HEK293T (cell line): ENCODE measurements at regions not wholly inside any gene's neighbourhood (a gene's known extent, or its start where the extent isn't known, plus 50 kb on each side); places are given as distances from the start of the nearest gene placed in this dataset.

Experiments used
- CTCF ChIA-PET: fragments of 350-600 bp; formaldehyde crosslinking; extraction: SDS; loops from one replicate; lab custom pipeline; 2021; ENCODE audit warnings: antibody characterized with exemption, inconsistent platforms; lab: Yijun Ruan, JAX
- POLR2A ChIA-PET: fragments of 350-600 bp; formaldehyde crosslinking; extraction: SDS; loops from one replicate; lab custom pipeline; 2020; ENCODE audit warnings: antibody characterized with exemption, inconsistent platforms; lab: Yijun Ruan, JAX
- DNase-seq: peaks from one replicate; pipeline ENCODE4 v3.0.0; 2012; ENCODE audit warnings: mixed read lengths; ENCODE audit errors: extremely low spot score
- ARNT ChIP-seq: fragments of 450-650 bp; IDR thresholded peaks from 2 replicates; pipeline ENCODE4 v1.6.1; 2017; ENCODE audit warnings: mild to moderate bottlenecking
- BHLHE40 ChIP-seq: fragments of 450-650 bp; IDR thresholded peaks from 2 replicates; pipeline ENCODE4 v1.6.1; 2016; ENCODE audit warnings: mild to moderate bottlenecking, moderate library complexity, borderline replicate concordance
- CTBP1 ChIP-seq: fragments of 450-650 bp; IDR thresholded peaks from 2 replicates; pipeline ENCODE4 v1.6.1; 2016; ENCODE audit warnings: borderline replicate concordance
- ELF4 ChIP-seq: fragments of 450-650 bp; IDR thresholded peaks from 2 replicates; pipeline ENCODE4 v1.6.1; 2017; ENCODE audit warnings: antibody characterized with exemption
- FOXA1 ChIP-seq: fragments of 450-650 bp; IDR thresholded peaks from 2 replicates; pipeline ENCODE4 v1.6.1; 2016; ENCODE audit warnings: mild to moderate bottlenecking
- FOXK2 ChIP-seq: fragments of 450-650 bp; IDR thresholded peaks from 2 replicates; pipeline ENCODE4 v1.6.1; 2016; ENCODE audit warnings: mild to moderate bottlenecking
- FOXM1 ChIP-seq: fragments of 450-650 bp; IDR thresholded peaks from 2 replicates; pipeline ENCODE4 v1.6.1; 2017; ENCODE audit warnings: mild to moderate bottlenecking, borderline replicate concordance
- HDGF ChIP-seq: fragments of 450-650 bp; IDR thresholded peaks from 2 replicates; pipeline ENCODE4 v1.6.1; 2017; ENCODE audit warnings: antibody characterized with exemption, borderline replicate concordance
- L3MBTL2 ChIP-seq: fragments of 450-650 bp; conservative IDR thresholded peaks from 2 replicates; pipeline ENCODE4 v1.6.1; 2016; ENCODE audit warnings: mild to moderate bottlenecking
- LEF1 ChIP-seq: fragments of 450-650 bp; IDR thresholded peaks from 2 replicates; pipeline ENCODE4 v1.6.1; 2017; ENCODE audit warnings: mild to moderate bottlenecking, borderline replicate concordance
- NFRKB ChIP-seq: fragments of 450-650 bp; IDR thresholded peaks from 2 replicates; pipeline ENCODE4 v1.6.1; 2016; ENCODE audit warnings: mild to moderate bottlenecking, moderate library complexity
- SP1 ChIP-seq: fragments of 450-650 bp; IDR thresholded peaks from 2 replicates; pipeline ENCODE4 v1.6.1; 2017
- SUZ12 ChIP-seq: fragments of 450-650 bp; IDR thresholded peaks from 2 replicates; pipeline ENCODE4 v1.6.1; 2016; ENCODE audit warnings: mild to moderate bottlenecking
- TARDBP ChIP-seq: fragments of 450-650 bp; IDR thresholded peaks from 2 replicates; pipeline ENCODE4 v1.6.1; 2016
- ZNF384 ChIP-seq: fragments of 450-650 bp; IDR thresholded peaks from 2 replicates; pipeline ENCODE4 v1.6.1; 2016
- TF ChIP-seq, protein P1 (sequence below): fragments of 450-650 bp; IDR thresholded peaks from 2 replicates; pipeline ENCODE4 v1.6.1; 2016

DNA sequence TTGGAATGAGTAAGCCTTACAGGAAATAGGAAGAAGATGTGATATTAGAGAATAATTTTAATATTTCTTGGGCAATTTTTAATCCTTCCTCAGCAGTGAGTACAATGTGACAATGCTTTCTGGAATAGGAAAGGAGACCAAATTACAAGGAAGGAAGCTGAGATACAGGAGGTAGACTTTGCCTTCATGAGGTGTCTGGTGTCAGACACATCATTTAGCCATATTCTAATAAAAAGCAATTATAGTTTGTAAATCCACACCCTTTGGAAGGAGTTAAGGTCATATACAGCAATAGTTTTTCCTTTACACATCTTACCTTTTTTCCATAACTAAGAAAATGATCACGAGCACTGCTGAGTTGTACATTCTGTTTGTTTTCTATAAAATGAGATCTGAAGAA is 390.4 kb downstream of the SH3GL2 start:
- no peak for DNase-seq
- ChIA-PET CTCF (no interaction called here), POLR2A (no interaction called here)
- TF ChIP-seq SP1 = no peak
- TF ChIP-seq LEF1 = no peak
- no peak for TF ChIP-seq TARDBP
- TF ChIP-seq FOXM1 = no peak
- no peak for TF ChIP-seq ARNT
- TF ChIP-seq SUZ12 = no peak
- no peak for TF ChIP-seq NFRKB
- TF ChIP-seq BHLHE40 = no peak
- TF ChIP-seq ELF4 = no peak
- TF ChIP-seq L3MBTL2 = no peak
- TF ChIP-seq FOXA1 = no peak
- TF ChIP-seq, protein P1, sequence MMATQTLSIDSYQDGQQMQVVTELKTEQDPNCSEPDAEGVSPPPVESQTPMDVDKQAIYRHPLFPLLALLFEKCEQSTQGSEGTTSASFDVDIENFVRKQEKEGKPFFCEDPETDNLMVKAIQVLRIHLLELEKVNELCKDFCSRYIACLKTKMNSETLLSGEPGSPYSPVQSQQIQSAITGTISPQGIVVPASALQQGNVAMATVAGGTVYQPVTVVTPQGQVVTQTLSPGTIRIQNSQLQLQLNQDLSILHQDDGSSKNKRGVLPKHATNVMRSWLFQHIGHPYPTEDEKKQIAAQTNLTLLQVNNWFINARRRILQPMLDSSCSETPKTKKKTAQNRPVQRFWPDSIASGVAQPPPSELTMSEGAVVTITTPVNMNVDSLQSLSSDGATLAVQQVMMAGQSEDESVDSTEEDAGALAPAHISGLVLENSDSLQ = no peak
- no peak for TF ChIP-seq FOXK2
- no peak for TF ChIP-seq CTBP1
- no peak for TF ChIP-seq HDGF
- TF ChIP-seq ZNF384 = no peak

DNA sequence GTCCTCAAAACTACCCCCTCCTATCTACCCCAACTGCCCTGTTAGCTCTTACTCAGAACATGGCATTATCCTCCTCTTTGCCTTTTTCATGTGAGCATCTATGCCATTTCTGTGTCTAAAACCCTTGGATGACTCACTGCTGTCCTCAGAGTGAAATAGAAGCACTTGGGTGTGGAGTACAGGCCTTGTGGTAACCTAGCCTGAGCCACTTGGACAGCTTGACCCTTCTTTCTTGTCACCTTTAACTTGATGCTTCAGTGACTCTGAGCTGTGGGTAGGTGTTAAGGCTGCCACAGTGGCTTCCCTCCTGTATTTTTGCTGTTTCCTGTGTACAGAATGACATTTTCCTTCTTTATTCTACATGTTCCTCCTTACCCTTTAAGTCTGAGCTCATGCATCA is 391.4 kb downstream of the SH3GL2 start:
- ChIA-PET POLR2A (interaction anchor here (0.6 kb wide), 1 partner anchor 140 kb away, joined by 3 read pairs; no protein-coding TSS in a partner anchor), CTCF (interaction anchor here (0.6 kb wide), 1 partner anchor 1602 kb away, joined by 4 read pairs; no protein-coding TSS in a partner anchor)
- TF ChIP-seq TARDBP (no peak), HDGF (no peak), FOXM1 (no peak), SP1 (no peak), BHLHE40 (no peak), NFRKB (no peak), ZNF384 (no peak), LEF1 (no peak)
- DNase-seq = no peak

DNA sequence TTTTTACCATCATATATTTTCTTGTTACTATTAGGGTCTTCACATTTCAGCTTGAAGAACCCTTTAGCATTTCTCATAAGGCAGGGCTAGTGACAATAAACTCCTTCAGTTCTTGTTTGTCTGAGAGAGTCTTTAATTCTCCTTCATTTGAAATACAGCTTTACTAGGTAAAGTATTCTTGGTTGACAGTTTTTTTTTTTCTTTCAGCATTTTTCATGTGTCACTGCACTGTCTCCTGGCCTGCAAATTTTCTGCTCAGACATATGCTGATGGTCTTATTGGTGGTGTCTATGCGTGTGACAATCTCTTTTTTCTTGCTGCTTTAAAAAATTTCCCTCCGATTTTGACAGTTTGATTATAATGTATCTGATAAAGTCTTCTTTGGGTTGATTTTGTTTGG is 399.9 kb downstream of the SH3GL2 start:
- ChIA-PET CTCF (no interaction called here), POLR2A (no interaction called here)
- DNase-seq = no peak
- TF ChIP-seq ZNF384 = no peak
- no peak for TF ChIP-seq L3MBTL2
- TF ChIP-seq SUZ12 = no peak
- TF ChIP-seq ELF4 = no peak
- TF ChIP-seq FOXM1 = no peak
- no peak for TF ChIP-seq LEF1
- TF ChIP-seq, protein P1 = no peak
- TF ChIP-seq TARDBP = no peak
- TF ChIP-seq CTBP1 = no peak
- no peak for TF ChIP-seq FOXA1
- TF ChIP-seq FOXK2 = no peak
- TF ChIP-seq ARNT = no peak
- no peak for TF ChIP-seq HDGF
- TF ChIP-seq SP1 = no peak
- TF ChIP-seq BHLHE40 = no peak
- TF ChIP-seq NFRKB = no peak

GRCh38 chr9:17986595-17986994 is 407.7 kb downstream of the SH3GL2 start:
- POLR2A ChIA-PET = no interaction called here

DNA sequence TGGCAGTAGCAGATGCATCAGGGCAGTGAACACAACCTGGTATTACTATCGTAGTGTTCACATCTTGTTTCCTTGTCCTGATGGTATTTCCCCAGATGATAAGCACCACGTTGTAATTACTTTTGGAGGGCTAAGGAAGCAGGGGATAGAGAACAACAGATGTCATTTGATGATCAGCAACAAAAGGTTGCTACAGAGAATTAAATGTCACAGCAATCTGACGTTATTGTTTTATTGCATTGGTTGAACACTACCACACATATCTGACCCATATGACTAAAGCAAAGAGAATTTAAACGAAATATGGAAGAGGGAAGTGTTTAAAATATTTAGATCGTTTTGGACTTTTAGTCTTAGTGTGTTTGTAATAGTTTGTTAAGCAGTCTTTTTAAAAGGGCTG is 408.3 kb downstream of the SH3GL2 start:
- TF ChIP-seq FOXA1 (no peak), SP1 (no peak), NFRKB (no peak), ARNT (no peak), L3MBTL2 (no peak), BHLHE40 (no peak), FOXM1 (no peak), ZNF384 (no peak), TARDBP (no peak), ELF4 (no peak), LEF1 (no peak), SUZ12 (no peak), FOXK2 (no peak), HDGF (no peak), CTBP1 (no peak)
- TF ChIP-seq, protein P1 = no peak

More at GRCh38 chr9:17986595-17986994, 407.7 kb downstream of the SH3GL2 start:
- no peak for DNase-seq
- TF ChIP-seq CTBP1 (no peak), FOXM1 (no peak), LEF1 (no peak), SP1 (no peak), FOXK2 (no peak), SUZ12 (no peak), ZNF384 (no peak), FOXA1 (no peak), BHLHE40 (no peak), HDGF (no peak), TARDBP (no peak), L3MBTL2 (no peak)
- TF ChIP-seq, protein P1 = no peak
- CTCF ChIA-PET = no interaction called here

More for the DNA sequence above, 408.3 kb downstream of the SH3GL2 start:
- DNase-seq = no peak
- CTCF ChIA-PET = no interaction called here
- POLR2A ChIA-PET = no interaction called here
